Liver (tissue), 8 donors: ENCODE measurements at regions not wholly inside any gene's neighbourhood (a gene's known extent, or its start where the extent isn't known, plus 50 kb on each side); places are given as distances from the start of the nearest gene placed in this dataset.

Source experiments
- DNase-seq: peaks from one replicate; pipeline ENCODE4 v3.0.0-alpha.2; 2017; ENCODE audit warnings: low spot score
- H3K27ac ChIP-seq, 2 donors: one replicate each; pipeline ENCODE4 v1.7.0; 2013; ENCODE audit warnings: inconsistent platforms in 2 of 2, low read length in 2 of 2, control low read depth in 1 of 2, low read depth in 1 of 2, mild to moderate bottlenecking in 1 of 2
- H3K27me3 ChIP-seq, 4 donors: one replicate each; pipeline versions ENCODE4 v1.6.1 to v1.7.0; 2013; ENCODE audit warnings: low read length in 3 of 4, inconsistent platforms in 1 of 4, mild to moderate bottlenecking in 1 of 4, moderate library complexity in 1 of 4; ENCODE audit not compliant: control insufficient read depth in 4 of 4, insufficient read depth in 4 of 4
- H3K36me3 ChIP-seq, 4 donors: one replicate each; pipeline versions ENCODE4 v1.6.1 to v1.7.0; 2013; ENCODE audit warnings: low read length in 3 of 4, mild to moderate bottlenecking in 3 of 4, low read depth in 1 of 4, moderate library complexity in 1 of 4; ENCODE audit not compliant: control insufficient read depth in 4 of 4, insufficient read depth in 3 of 4
- H3K4me1 ChIP-seq, 4 donors: one replicate each; pipeline versions ENCODE4 v1.6.1 to v1.7.0; 2013; ENCODE audit warnings: low read length in 3 of 4, mild to moderate bottlenecking in 3 of 4, moderate library complexity in 1 of 4; ENCODE audit not compliant: control insufficient read depth in 4 of 4, insufficient read depth in 4 of 4
- H3K4me3 ChIP-seq, 3 donors: one replicate each; pipeline versions ENCODE4 v1.6.1 to v1.7.0; 2013; ENCODE audit warnings: low read length in 3 of 3, control low read depth in 1 of 3, low read depth in 1 of 3, mild to moderate bottlenecking in 1 of 3
- H3K9ac ChIP-seq, 2 donors: one replicate each; pipeline ENCODE4 v1.7.0; 2013; ENCODE audit warnings: low read length in 2 of 2, mild to moderate bottlenecking in 2 of 2, moderate library complexity in 2 of 2, control low read depth in 1 of 2, low read depth in 1 of 2
- H3K9me3 ChIP-seq, 4 donors: one replicate each; pipeline versions ENCODE4 v1.6.1 to v1.7.0; 2013; ENCODE audit warnings: low read length in 3 of 4; ENCODE audit not compliant: control insufficient read depth in 4 of 4
- ATF3 ChIP-seq: IDR thresholded peaks from 2 replicates; pipeline ENCODE4 v1.6.1; 2016; ENCODE audit warnings: antibody characterized with exemption
- CTCF ChIP-seq: fragments of 150-350 bp; IDR thresholded peaks from 2 replicates; pipeline ENCODE4 v1.5.1; 2017; ENCODE audit warnings: improper control_type of control experiment, low read depth, low read length; ENCODE audit not compliant: missing input control
- EGR1 ChIP-seq, 2 donors: IDR thresholded peaks; 2 replicates each; pipeline ENCODE4 v1.6.1; 2016 to 2018; ENCODE audit warnings: antibody characterized with exemption in 2 of 2, low read depth in 2 of 2
- FOXA1 ChIP-seq: IDR thresholded peaks from 2 replicates; pipeline ENCODE4 v1.6.1; 2016; ENCODE audit warnings: antibody characterized with exemption
- FOXA2 ChIP-seq: IDR thresholded peaks from 2 replicates; pipeline ENCODE4 v1.6.1; 2016; ENCODE audit warnings: antibody characterized with exemption
- GABPA ChIP-seq, 2 donors: IDR thresholded peaks in 1 of 2; conservative IDR thresholded peaks in 1 of 2; 2 replicates each; pipeline ENCODE4 v1.6.1; 2016; ENCODE audit warnings: antibody characterized with exemption in 2 of 2, mild to moderate bottlenecking in 1 of 2, moderate library complexity in 1 of 2
- HNF4A ChIP-seq, 2 donors: conservative IDR thresholded peaks; 2 replicates each; pipeline ENCODE4 v1.6.1; 2016; ENCODE audit warnings: antibody characterized with exemption in 2 of 2, mild to moderate bottlenecking in 2 of 2
- HNF4G ChIP-seq: IDR thresholded peaks from 2 replicates; pipeline ENCODE4 v1.6.1; 2016; ENCODE audit warnings: antibody characterized with exemption
- JUND ChIP-seq, 2 donors: IDR thresholded peaks; 2 replicates each; pipeline ENCODE4 v1.6.1; 2016; ENCODE audit warnings: antibody characterized with exemption in 2 of 2
- MAX ChIP-seq: IDR thresholded peaks from 2 replicates; pipeline ENCODE4 v1.6.1; 2016; ENCODE audit warnings: antibody characterized with exemption
- NR2F2 ChIP-seq: IDR thresholded peaks from 2 replicates; pipeline ENCODE4 v1.6.1; 2016; ENCODE audit warnings: antibody characterized with exemption
- REST ChIP-seq: IDR thresholded peaks from 2 replicates; pipeline ENCODE4 v1.6.1; 2016; ENCODE audit warnings: antibody characterized with exemption, mild to moderate bottlenecking
- RXRA ChIP-seq, 2 donors: IDR thresholded peaks; 2 replicates each; pipeline ENCODE4 v1.6.1; 2017 to 2018; ENCODE audit warnings: antibody characterized with exemption in 2 of 2, mild to moderate bottlenecking in 1 of 2
- SP1 ChIP-seq: IDR thresholded peaks from 2 replicates; pipeline ENCODE4 v1.6.1; 2018; ENCODE audit warnings: antibody characterized with exemption, mild to moderate bottlenecking
- TAF1 ChIP-seq: conservative IDR thresholded peaks from 2 replicates; pipeline ENCODE4 v1.6.1; 2016; ENCODE audit warnings: antibody characterized with exemption, mild to moderate bottlenecking
- YY1 ChIP-seq: IDR thresholded peaks from 2 replicates; pipeline ENCODE4 v1.6.1; 2016; ENCODE audit warnings: antibody characterized with exemption, mild to moderate bottlenecking
- WGBS: extraction: QIAGEN DNeasy Blood & Tissue Kit; methylation state at CpG from one replicate; pipeline ENCODE4 v1.1.7; 2013; 5-methylcytosine and 5-hydroxymethylcytosine counted together
- donor health status: healthy.
- donor health status: healthy.
- donor health status: healthy.
- donor health status: healthy.
- donor health status: healthy.

GRCh38 chr15:79163395-79163794 is 72.8 kb upstream of the RASGRF1 start (continued):
- no peak for TF ChIP-seq HNF4A (conservative IDR thresholded peaks at IDR 0.05)
- TF ChIP-seq GABPA (IDR thresholded peaks at IDR 0.05 in 1 of 2, conservative IDR thresholded peaks at IDR 0.05 in 1 of 2), result no peak

- TF ChIP-seq TAF1, result no peak
- TF ChIP-seq RXRA (IDR thresholded peaks at IDR 0.05), result peak; percentile 76 to 79
- no peak for TF ChIP-seq GABPA (IDR thresholded peaks at IDR 0.05 in 1 of 2, conservative IDR thresholded peaks at IDR 0.05 in 1 of 2)
- peak; percentile 31 for TF ChIP-seq SP1
- no peak for TF ChIP-seq HNF4G
- TF ChIP-seq NR2F2, result no peak
- TF ChIP-seq EGR1 (IDR thresholded peaks at IDR 0.05; ENCODE audit: low read depth in 2 of 2), result no peak
- no peak for TF ChIP-seq FOXA1
- no peak for TF ChIP-seq REST
- TF ChIP-seq FOXA2, result no peak
- TF ChIP-seq ATF3, result no peak
- TF ChIP-seq YY1, result peak; percentile 26
- TF ChIP-seq HNF4A (conservative IDR thresholded peaks at IDR 0.05), result peak; percentile 71 to 77
- WGBS, result 89% methylated on average over 1 of the region's 1 CpG
- peaks cover 4 to 19% (median 8%) of the 10 kb centered on the region in 4 donors for H3K4me1 ChIP-seq
Observed at GRCh38 chr15:79161837-79162508, 71.4 kb upstream of the RASGRF1 start.

GRCh38 chr15:79160211-79160610 is 69.6 kb upstream of the RASGRF1 start:
- no peak for TF ChIP-seq TAF1
- TF ChIP-seq JUND (IDR thresholded peaks at IDR 0.05), result no peak
- no peak for TF ChIP-seq MAX
- TF ChIP-seq HNF4A (conservative IDR thresholded peaks at IDR 0.05), result no peak
- TF ChIP-seq CTCF, result no peak
- no peak for TF ChIP-seq ATF3
- no peak for TF ChIP-seq REST
- Histone ChIP-seq H3K27me3 (no peaks in the 10 kb centered on the region), H3K4me3 (no peak overlapping the region), H3K36me3 (no peaks in the 10 kb centered on the region), H3K9ac (no peak overlapping the region), H3K9me3 (no peaks in the 10 kb centered on the region), H3K4me1 (peaks cover 4 to 19% (median 8%) of the 10 kb centered on the region in 4 donors), H3K27ac (no peak overlapping the region)
- no peak for DNase-seq
- 76% methylated on average over 2 of the region's 2 CpGs for WGBS

More at GRCh38 chr15:79161837-79162508, 71.4 kb upstream of the RASGRF1 start:
- no peak overlapping the region for H3K27ac ChIP-seq
- H3K27me3 ChIP-seq, result no peaks in the 10 kb centered on the region
- no peaks in the 10 kb centered on the region for H3K9me3 ChIP-seq
- DNase-seq, result no peak
- H3K4me3 ChIP-seq, result no peak overlapping the region
- H3K36me3 ChIP-seq, result no peaks in the 10 kb centered on the region
- no peak overlapping the region for H3K9ac ChIP-seq
